Tibial nerve (tissue), 3 donors: ENCODE measurements at regions not wholly inside any gene's neighbourhood (a gene's known extent, or its start where the extent isn't known, plus 50 kb on each side); places are given as distances from the start of the nearest gene placed in this dataset.
"Not testable (repeated sequence)": the region's sequence is repeated elsewhere in the genome, so short reads cannot be mapped to it uniquely, and the experiment has no call there.

Experiments used
- CTCF ChIP-seq, 5 experiments: fragments of 200-600 bp in 3 of 5; fragments of 450-650 bp in 2 of 5; sonication (generic) in 3 of 5; IDR thresholded peaks; one replicate each; pipeline ENCODE4 v1.5.1; 2016 to 2019; ENCODE audit warnings: antibody characterized with exemption in 5 of 5, mild to moderate bottlenecking in 3 of 5, moderate library complexity in 2 of 5
- POLR2A ChIP-seq, 2 donors: fragments of 450-650 bp; IDR thresholded peaks; one replicate each; pipeline ENCODE4 v1.6.1; 2017; ENCODE audit warnings: antibody characterized with exemption in 2 of 2, mild to moderate bottlenecking in 2 of 2, moderate library complexity in 2 of 2

GRCh38 chr5:43824325-43824964 lies 221.5 kb downstream of the NNT start:
- not testable (repeated sequence) for TF ChIP-seq CTCF, POLR2A (IDR thresholded peaks at IDR 0.05)
